ENCODE measurements at regions not wholly inside any gene's neighbourhood (a gene's known extent, or its start where the extent isn't known, plus 50 kb on each side); places are given as distances from the start of the nearest gene placed in this dataset.

GRCh38 chr3:8095724-8096123, 405.9 kb upstream of the LMCD1 start:
- no peak for TF ChIP-seq EP300 (conservative IDR thresholded peaks at IDR 0.05; ENCODE audit: poor library complexity, severe bottlenecking)
- no peak for TF ChIP-seq CTCF (IDR thresholded peaks at IDR 0.05; ENCODE audit: poor library complexity, severe bottlenecking)
- TF ChIP-seq EZH2 (IDR thresholded peaks at IDR 0.05; ENCODE audit: borderline replicate concordance, insufficient read depth, low read length, poor library complexity, severe bottlenecking) = no peak
- no peak for TF ChIP-seq RAD21 (conservative IDR thresholded peaks at IDR 0.05)
- no peak for TF ChIP-seq TAF1 (IDR thresholded peaks at IDR 0.05; ENCODE audit: low read depth)
